ENCODE measurements at regions not wholly inside any gene's neighbourhood (a gene's known extent, or its start where the extent isn't known, plus 50 kb on each side); places are given as distances from the start of the nearest gene placed in this dataset.

GRCh38 chr20:56956534-56956933, 309.9 kb downstream of the BMP7 start:
- no peak for TF ChIP-seq CTCF (IDR thresholded peaks at IDR 0.05 in 8 of 11, conservative IDR thresholded peaks at IDR 0.05 in 3 of 11)
- no peak for TF ChIP-seq POLR2A (IDR thresholded peaks at IDR 0.05)
- TF ChIP-seq POLR2AphosphoS5 (IDR thresholded peaks at IDR 0.05), result no peak
